BJ (cell line): ENCODE measurements at regions not wholly inside any gene's neighbourhood (a gene's known extent, or its start where the extent isn't known, plus 50 kb on each side); places are given as distances from the start of the nearest gene placed in this dataset.

ENCODE experiments used
- CTCF ChIA-PET: fragments of 350-600 bp; formaldehyde crosslinking; extraction: SDS; loops from one replicate; lab custom pipeline; 2021; ENCODE audit warnings: antibody characterized with exemption, inconsistent platforms; lab: Yijun Ruan, JAX
- POLR2A ChIA-PET: fragments of 300-600 bp; sonication (Branson Sonifier 250); formaldehyde crosslinking; extraction: SDS; loops from one replicate; lab custom pipeline; 2021; ENCODE audit warnings: antibody characterized with exemption; lab: Charles Lee
- DNase-seq: peaks from one replicate; pipeline ENCODE4 v3.0.0-alpha.2; 2011; ENCODE audit warnings: low read depth
- H3K27me3 ChIP-seq: 2 replicates; pipeline ENCODE4 v1.6.0; 2011; ENCODE audit warnings: low read length; ENCODE audit not compliant: control insufficient read depth, insufficient read depth
- H3K36me3 ChIP-seq: 2 replicates; pipeline ENCODE4 v1.5.1; 2011; ENCODE audit warnings: low read length; ENCODE audit not compliant: control insufficient read depth, insufficient read depth
- H3K4me3 ChIP-seq: 2 replicates; pipeline ENCODE4 v1.5.1; 2011; ENCODE audit warnings: low read depth, mild to moderate bottlenecking, control low read depth, low read length
- TF ChIP-seq, protein P1 (sequence below): IDR thresholded peaks from 2 replicates; pipeline ENCODE4 v1.5.1; 2011; ENCODE audit warnings: low read depth, mild to moderate bottlenecking, control low read depth, inconsistent platforms, low read length, moderate library complexity; ENCODE audit not compliant: insufficient read depth

DNA sequence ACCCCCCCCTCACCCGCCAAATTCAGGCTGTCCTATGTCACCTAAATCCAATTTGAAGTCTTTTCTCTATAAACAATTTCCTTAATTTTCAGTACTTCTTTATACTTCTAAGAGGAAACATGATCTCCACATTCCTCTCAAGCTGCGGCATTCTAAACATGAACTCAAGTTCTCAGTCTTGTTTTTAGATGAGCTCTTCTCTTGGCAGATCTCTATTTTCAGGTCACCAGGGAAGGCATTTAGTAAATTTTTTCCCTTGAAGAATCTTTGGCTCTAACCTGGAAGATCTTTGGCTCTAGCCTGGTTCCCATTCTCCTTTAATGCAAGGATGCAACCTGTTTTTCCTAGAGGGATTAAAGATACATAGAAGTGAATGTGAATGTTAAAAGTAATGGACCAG is 193.4 kb downstream of the ATG4C start:
- ChIA-PET POLR2A (no interaction called here), CTCF (no interaction called here)
- H3K27me3 ChIP-seq: no peaks in the 10 kb centered on the region
- no peaks in the 10 kb centered on the region for H3K36me3 ChIP-seq
- H3K4me3 ChIP-seq: no peak overlapping the region
- TF ChIP-seq, protein P1, sequence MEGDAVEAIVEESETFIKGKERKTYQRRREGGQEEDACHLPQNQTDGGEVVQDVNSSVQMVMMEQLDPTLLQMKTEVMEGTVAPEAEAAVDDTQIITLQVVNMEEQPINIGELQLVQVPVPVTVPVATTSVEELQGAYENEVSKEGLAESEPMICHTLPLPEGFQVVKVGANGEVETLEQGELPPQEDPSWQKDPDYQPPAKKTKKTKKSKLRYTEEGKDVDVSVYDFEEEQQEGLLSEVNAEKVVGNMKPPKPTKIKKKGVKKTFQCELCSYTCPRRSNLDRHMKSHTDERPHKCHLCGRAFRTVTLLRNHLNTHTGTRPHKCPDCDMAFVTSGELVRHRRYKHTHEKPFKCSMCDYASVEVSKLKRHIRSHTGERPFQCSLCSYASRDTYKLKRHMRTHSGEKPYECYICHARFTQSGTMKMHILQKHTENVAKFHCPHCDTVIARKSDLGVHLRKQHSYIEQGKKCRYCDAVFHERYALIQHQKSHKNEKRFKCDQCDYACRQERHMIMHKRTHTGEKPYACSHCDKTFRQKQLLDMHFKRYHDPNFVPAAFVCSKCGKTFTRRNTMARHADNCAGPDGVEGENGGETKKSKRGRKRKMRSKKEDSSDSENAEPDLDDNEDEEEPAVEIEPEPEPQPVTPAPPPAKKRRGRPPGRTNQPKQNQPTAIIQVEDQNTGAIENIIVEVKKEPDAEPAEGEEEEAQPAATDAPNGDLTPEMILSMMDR: no peak
- no peak for DNase-seq

GRCh38 chr1:62978741-62979140 is 194.8 kb downstream of the ATG4C start:
- no peak for DNase-seq
- H3K27me3 ChIP-seq: no peaks in the 10 kb centered on the region
- no peaks in the 10 kb centered on the region for H3K36me3 ChIP-seq
- POLR2A ChIA-PET: no interaction called here
- CTCF ChIA-PET: no interaction called here
- TF ChIP-seq, protein P1: no peak
- H3K4me3 ChIP-seq: no peak overlapping the region

- H3K27me3 ChIP-seq: no peaks in the 10 kb centered on the region
- TF ChIP-seq, protein P1: no peak
- DNase-seq: no peak
- H3K36me3 ChIP-seq: no peaks in the 10 kb centered on the region
- no peak overlapping the region for H3K4me3 ChIP-seq
- ChIA-PET POLR2A (no interaction called here), CTCF (interaction anchor here (0.9 kb wide), 1 partner anchor 9 kb away, joined by 3 read pairs; no protein-coding TSS in a partner anchor)
Measured at GRCh38 chr1:62981434-62981833, 197.5 kb downstream of the ATG4C start.

- no peak for DNase-seq
- ChIA-PET CTCF (no interaction called here), POLR2A (no interaction called here)
- TF ChIP-seq, protein P1: no peak
- no peaks in the 10 kb centered on the region for H3K27me3 ChIP-seq
- no peak overlapping the region for H3K4me3 ChIP-seq
- H3K36me3 ChIP-seq: no peaks in the 10 kb centered on the region
Measured at GRCh38 chr1:62988867-62989266, 204.9 kb downstream of the ATG4C start.

GRCh38 chr1:62989497-62989896 is 205.6 kb downstream of the ATG4C start:
- TF ChIP-seq, protein P1: no peak
- no peaks in the 10 kb centered on the region for H3K27me3 ChIP-seq
- H3K36me3 ChIP-seq: no peaks in the 10 kb centered on the region
- no peak for DNase-seq
- ChIA-PET CTCF (no interaction called here), POLR2A (no interaction called here)
- H3K4me3 ChIP-seq: no peak overlapping the region
